IgD-negative memory B cell (primary cell): ENCODE measurements at regions not wholly inside any gene's neighbourhood (a gene's known extent, or its start where the extent isn't known, plus 50 kb on each side); places are given as distances from the start of the nearest gene placed in this dataset.
"Not testable (repeated sequence)": the region's sequence is repeated elsewhere in the genome, so short reads cannot be mapped to it uniquely, and the experiment has no call there.

Source experiments
- H3K27ac Mint-ChIP-seq, 3 donors: one replicate each; pipeline ENCODE4 v1.8.0; 2020 to 2022; ENCODE audit warnings: mild to moderate bottlenecking in 3 of 3, mixed read lengths in 3 of 3, moderate library complexity in 1 of 3
- H3K27me3 Mint-ChIP-seq: one replicate; pipeline ENCODE4 v1.8.0; 2021; ENCODE audit warnings: mixed read lengths
- H3K36me3 Mint-ChIP-seq: one replicate; pipeline ENCODE4 v1.8.0; 2020; ENCODE audit warnings: mild to moderate bottlenecking, mixed read lengths
- H3K4me1 Mint-ChIP-seq, 3 donors: one replicate each; pipeline ENCODE4 v1.8.0; 2020 to 2022; ENCODE audit warnings: mixed read lengths in 3 of 3, mild to moderate bottlenecking in 1 of 3
- H3K4me3 Mint-ChIP-seq, 4 donors: one replicate each; pipeline ENCODE4 v1.8.0; 2020 to 2022; ENCODE audit warnings: mild to moderate bottlenecking in 4 of 4, mixed read lengths in 4 of 4, moderate library complexity in 3 of 4
- H3K9me3 Mint-ChIP-seq, 3 donors: one replicate each; pipeline ENCODE4 v1.8.0; 2020 to 2021; ENCODE audit warnings: mixed read lengths in 3 of 3, mild to moderate bottlenecking in 1 of 3

DNA sequence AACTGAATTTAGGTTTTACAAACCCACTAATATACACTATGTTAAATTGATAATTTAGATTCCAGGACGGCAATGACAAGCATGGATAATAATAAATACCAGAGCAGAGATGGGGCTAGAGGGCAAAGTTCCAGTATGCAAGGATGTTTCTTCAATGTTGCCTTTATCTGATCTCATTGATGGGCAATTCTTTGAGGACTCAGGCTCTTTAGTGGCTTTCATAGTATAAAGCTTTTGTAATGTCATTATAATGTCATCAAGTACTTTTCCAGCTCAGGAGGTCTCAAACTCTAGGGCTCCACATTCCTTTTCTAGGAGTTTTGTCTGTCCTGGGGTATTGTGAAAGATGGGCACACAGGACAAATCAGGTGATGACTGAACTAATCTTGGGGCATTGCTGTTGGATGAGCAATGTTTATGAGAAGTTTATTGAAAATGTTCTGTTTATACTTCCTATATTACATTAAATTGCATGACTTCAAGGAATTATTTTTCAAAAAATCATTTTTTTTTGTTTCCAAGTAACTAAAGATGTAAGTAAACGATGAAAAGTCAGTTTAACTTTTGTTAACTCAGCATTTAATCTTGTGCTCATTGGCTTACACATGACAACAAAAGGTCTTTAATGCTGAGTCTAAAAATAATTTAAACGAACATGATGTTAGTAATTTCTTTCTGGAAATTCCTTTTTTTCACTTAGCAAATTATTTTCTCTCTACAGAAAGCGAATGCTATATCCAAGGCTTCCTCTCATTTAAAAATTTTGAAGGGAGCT, 116.4 kb downstream of the OXSM start:
- no peak overlapping the region for H3K27ac Mint-ChIP-seq
- no peak overlapping the region for H3K4me3 Mint-ChIP-seq
- peaks cover 3% of the 10 kb centered on the region for H3K27me3 Mint-ChIP-seq
- H3K9me3 Mint-ChIP-seq, result no peaks in the 10 kb centered on the region
- no peaks in the 10 kb centered on the region for H3K36me3 Mint-ChIP-seq
- no peaks in the 10 kb centered on the region for H3K4me1 Mint-ChIP-seq

DNA sequence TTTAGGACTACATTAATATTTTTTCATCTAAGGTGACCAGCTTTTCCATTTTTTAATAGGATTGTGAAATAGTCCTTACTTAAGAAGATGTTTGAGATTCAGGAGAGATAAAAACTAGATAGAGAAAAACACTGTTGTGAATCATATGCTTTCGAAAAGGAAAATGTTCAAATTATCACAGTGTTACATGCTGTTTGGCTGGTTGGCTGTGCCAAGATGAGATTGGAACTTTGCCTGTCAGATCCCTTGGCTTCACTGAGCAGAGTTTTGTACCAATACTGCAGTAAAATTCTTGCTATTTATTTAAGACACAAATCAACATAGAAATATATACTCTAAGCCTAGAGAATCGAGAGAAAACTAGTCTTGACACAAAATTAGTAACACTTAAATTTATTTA, 117.2 kb downstream of the OXSM start:
- Mint-ChIP-seq H3K27ac (no peak overlapping the region), H3K27me3 (peaks cover 3% of the 10 kb centered on the region), H3K9me3 (no peaks in the 10 kb centered on the region), H3K4me3 (no peak overlapping the region), H3K36me3 (no peaks in the 10 kb centered on the region), H3K4me1 (no peaks in the 10 kb centered on the region)

DNA sequence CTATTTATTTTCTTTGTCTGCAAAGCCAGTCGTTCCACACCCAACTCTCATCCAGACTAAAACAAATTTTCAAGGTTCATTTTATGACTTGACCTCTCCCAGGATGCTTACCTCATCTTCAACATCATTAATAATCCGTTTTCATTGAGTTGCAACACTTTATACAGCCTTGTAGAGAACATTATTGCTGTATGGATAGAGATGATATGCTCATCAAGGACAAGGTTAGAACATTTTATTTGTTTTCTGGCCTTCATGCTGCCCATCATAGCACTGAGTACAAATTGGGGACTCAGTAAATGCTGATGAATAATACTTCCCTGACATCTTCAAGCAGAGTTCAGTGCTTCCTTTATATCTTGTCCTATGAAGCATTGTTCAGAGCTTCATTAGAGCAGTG, 120.2 kb downstream of the OXSM start:
- H3K27ac Mint-ChIP-seq, result no peak overlapping the region
- H3K4me3 Mint-ChIP-seq, result no peak overlapping the region
- no peaks in the 10 kb centered on the region for H3K9me3 Mint-ChIP-seq
- H3K4me1 Mint-ChIP-seq, result no peaks in the 10 kb centered on the region
- peaks cover 3% of the 10 kb centered on the region for H3K27me3 Mint-ChIP-seq
- H3K36me3 Mint-ChIP-seq, result no peaks in the 10 kb centered on the region

DNA sequence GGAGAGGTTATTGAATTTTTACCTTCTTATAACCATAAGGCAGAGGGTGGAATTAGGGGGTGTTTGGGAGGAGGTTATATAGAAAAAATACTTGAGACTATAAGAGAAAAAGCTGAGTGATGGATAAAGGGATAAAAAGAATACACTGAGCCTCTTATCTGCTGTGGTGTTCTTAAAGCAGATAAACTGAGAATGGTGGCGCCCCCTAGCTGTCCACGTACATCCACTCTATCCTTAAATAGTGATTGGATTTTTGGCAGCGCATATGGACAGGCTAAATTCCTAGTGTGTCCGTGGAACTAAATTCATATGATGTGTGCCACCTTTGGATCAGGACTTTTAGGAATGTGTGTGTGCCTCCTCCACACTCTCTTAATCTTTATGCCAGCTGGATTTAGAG, 121.1 kb downstream of the OXSM start:
- Mint-ChIP-seq H3K27ac (no peak overlapping the region), H3K9me3 (no peaks in the 10 kb centered on the region), H3K4me1 (no peaks in the 10 kb centered on the region), H3K27me3 (no peaks in the 10 kb centered on the region), H3K36me3 (no peaks in the 10 kb centered on the region), H3K4me3 (no peak overlapping the region)

DNA sequence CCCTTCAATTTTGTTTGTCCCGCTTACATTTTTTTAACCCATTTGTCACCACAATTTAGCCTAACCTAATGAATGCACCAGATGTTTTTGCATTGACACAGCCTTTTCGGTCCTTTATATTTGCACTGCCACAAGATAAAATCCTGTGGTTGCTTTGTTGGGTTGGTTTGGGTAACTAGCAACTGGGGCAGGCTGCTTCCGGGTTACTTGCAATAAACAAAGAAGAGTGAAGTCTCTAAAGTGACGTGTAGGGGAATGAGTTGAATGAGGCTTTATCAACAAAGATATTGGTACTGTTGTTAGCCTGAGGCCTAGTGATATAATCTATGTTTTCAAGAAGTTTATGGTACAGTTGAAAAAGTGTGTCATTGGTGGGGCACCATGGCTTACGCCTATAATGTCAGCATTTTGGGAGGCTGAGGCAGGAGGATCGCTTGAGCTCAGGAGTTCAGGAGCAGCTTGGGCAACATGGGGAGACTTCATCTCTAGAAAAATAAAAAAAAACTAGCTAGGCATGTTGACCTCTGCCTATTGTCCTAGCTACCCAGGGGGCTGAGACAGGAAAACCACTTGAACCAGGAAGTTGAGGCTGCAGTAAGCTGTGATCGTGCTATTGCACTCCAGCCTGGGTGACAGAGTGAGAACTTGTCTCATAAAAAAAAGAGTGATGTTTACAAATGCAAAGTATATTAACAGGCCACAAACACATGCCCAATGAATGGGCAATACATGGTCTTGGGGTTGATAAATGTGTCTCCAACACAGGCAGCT, 121.8 kb downstream of the OXSM start:
- Mint-ChIP-seq H3K4me3 (no peak overlapping the region), H3K9me3 (no peaks in the 10 kb centered on the region), H3K27ac (no peak overlapping the region), H3K36me3 (no peaks in the 10 kb centered on the region), H3K27me3 (no peaks in the 10 kb centered on the region), H3K4me1 (no peaks in the 10 kb centered on the region)

DNA sequence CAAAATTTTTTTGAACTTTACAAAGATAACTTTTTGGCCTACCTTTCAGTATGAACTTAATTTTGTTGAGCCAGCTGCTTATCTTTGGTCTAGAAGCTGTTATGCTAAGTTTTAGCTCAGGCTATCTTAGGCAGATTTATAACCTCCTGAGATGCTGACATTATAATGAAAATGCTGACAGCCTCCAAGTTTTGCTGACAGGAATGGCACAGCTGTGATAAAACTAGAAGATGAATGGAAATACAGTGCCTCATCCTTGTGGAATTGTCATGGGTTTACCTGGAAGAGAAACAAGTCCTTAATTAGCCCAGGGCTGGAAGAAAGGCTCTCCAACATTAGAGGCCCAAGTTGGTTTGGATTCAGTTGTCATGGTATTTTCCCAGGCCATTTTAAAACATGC, 123.3 kb downstream of the OXSM start:
- no peak overlapping the region for H3K4me3 Mint-ChIP-seq
- H3K27ac Mint-ChIP-seq, result no peak overlapping the region
- H3K4me1 Mint-ChIP-seq, result no peaks in the 10 kb centered on the region

DNA sequence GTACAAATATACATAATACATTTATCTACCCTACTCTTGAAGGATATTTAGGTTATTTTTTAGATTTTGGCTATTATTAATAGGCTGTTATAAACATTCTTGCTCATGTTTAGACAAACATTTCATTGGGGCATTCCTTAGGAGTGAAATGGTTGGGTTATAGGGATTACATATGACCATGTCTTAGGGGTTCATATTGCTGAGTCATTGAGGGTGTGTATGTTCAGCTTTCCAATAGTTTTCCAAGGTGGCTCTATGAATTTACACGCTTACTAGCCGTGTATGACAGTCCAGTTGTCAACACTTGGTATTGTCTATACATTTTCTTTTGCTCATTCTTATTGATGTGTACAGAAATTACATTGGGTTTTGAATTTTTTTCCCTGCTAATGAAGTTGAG, 125.8 kb downstream of the OXSM start:
- Mint-ChIP-seq H3K27ac (no peak overlapping the region), H3K36me3 (no peaks in the 10 kb centered on the region), H3K4me1 (no peaks in the 10 kb centered on the region), H3K9me3 (peaks cover 0 to 4% (median 0%) of the 10 kb centered on the region in 3 donors), H3K4me3 (no peak overlapping the region), H3K27me3 (no peaks in the 10 kb centered on the region)

More for the DNA sequence above, 123.3 kb downstream of the OXSM start:
- H3K36me3 Mint-ChIP-seq, result no peaks in the 10 kb centered on the region
- H3K9me3 Mint-ChIP-seq, result peaks cover 0 to 2% (median 0%) of the 10 kb centered on the region in 3 donors
- no peaks in the 10 kb centered on the region for H3K27me3 Mint-ChIP-seq

DNA sequence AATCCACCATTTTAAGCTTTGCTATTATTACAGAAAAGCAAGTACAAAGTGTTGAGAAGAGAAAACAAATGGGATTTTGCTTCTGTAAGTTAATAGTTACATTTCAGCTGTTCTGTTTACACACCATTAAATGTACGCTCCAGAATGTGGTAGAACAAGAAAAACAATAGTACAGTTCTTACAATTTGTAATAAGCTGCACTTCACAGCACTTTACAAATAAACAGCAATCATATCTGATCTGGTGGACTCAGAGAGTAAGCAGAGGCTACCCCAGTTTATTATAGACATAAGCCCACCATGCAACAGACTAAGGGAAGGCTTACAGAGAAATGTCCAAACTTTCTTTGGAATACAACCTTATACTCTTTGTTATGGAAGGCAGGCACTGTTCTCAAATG, 126.4 kb downstream of the OXSM start:
- H3K9me3 Mint-ChIP-seq, result peaks cover 0 to 5% (median 0%) of the 10 kb centered on the region in 3 donors
- no peaks in the 10 kb centered on the region for H3K4me1 Mint-ChIP-seq
- no peaks in the 10 kb centered on the region for H3K36me3 Mint-ChIP-seq
- no peak overlapping the region for H3K4me3 Mint-ChIP-seq
- H3K27me3 Mint-ChIP-seq, result no peaks in the 10 kb centered on the region
- H3K27ac Mint-ChIP-seq, result no peak overlapping the region

DNA sequence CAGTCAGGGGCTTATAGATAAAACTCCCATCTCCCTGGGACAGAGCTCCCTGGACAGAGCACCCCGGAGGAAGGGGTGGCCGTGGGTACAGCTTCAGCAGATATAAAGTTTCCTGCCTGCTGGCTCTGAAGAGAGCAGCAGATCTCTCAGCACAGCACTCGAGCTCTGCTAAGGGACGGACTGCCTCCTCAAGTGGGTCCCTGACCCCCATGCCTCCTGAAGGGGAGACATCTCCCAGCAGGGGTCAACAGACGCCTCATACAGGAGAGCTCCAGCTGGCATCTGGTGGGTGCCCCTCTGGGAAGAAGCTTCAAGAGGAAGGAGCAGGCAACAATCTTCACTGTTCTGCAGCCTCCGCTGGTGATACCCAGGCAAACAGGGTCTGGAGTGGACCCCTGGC, 142.1 kb downstream of the OXSM start:
- H3K36me3 Mint-ChIP-seq, H3K4me3 Mint-ChIP-seq, H3K27ac Mint-ChIP-seq, H3K27me3 Mint-ChIP-seq, H3K4me1 Mint-ChIP-seq: not testable (repeated sequence)
- peaks cover 10 to 20% (median 14%) of the 10 kb centered on the region in 3 donors for H3K9me3 Mint-ChIP-seq

DNA sequence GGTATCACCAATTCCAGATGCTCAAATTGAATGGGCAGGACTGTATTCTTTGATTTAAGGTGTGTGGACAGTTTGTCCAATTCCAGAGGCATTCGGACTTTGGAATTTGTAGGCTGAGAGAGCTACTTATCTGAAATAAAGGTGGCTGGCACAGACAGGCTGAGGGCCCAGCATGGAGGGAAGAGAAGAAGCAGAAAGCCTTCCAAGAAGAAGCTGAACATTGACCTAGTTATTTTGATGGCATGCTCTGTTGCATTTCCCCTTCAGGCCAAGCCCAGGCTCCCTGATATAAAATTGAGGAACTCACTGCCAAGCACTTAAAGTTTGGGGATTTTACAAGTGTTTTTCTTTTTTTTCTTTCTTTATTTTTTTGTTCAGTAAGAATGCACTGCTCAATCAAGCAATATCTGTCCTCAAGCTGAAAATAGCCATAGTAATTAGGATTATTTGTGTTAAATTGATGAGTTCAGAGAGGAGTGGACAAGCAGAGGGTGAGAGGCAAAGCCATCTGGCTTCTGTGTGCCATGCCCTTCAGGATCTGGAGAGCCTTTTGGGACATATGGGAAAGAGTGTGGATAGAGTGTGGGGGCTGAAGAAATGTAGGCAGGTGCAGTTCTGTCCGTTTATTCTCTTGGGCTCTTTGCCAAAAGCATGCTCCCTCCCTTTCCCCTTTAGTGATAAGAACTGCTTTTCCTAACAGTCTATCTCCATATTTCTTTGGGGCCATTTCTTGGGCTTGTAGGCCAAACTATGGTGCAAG, 148.9 kb downstream of the OXSM start:
- Mint-ChIP-seq H3K4me1 (peaks cover 0 to 2% (median 0%) of the 10 kb centered on the region in 3 donors), H3K27me3 (no peaks in the 10 kb centered on the region), H3K4me3 (no peak overlapping the region), H3K9me3 (peaks cover 6 to 8% (median 6%) of the 10 kb centered on the region in 3 donors), H3K27ac (no peak overlapping the region), H3K36me3 (peaks cover 4% of the 10 kb centered on the region)

DNA sequence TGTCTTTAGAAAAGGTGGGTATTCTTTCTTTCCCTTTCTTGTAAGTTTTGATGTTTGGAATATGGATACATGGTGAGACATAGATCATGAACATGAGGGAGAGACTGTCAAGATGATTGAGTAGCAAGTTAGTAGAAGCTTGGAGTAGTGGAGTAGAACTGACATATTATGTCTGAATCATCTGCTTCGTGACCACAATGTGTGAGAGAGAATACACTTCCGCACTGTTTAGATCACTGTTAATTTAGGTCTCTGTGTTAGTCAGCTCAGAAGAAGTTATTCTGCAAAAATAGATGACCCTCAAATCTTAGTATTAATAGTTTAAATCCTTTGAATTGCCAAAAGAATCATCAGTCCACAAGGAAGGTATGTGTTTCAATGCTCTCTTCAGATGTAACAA, 151.0 kb downstream of the OXSM start:
- Mint-ChIP-seq H3K4me3 (no peak overlapping the region), H3K27me3 (no peaks in the 10 kb centered on the region), H3K9me3 (peaks cover 0 to 4% (median 0%) of the 10 kb centered on the region in 3 donors), H3K36me3 (peaks cover 4% of the 10 kb centered on the region), H3K27ac (no peak overlapping the region), H3K4me1 (peaks cover 0 to 2% (median 2%) of the 10 kb centered on the region in 3 donors)

DNA sequence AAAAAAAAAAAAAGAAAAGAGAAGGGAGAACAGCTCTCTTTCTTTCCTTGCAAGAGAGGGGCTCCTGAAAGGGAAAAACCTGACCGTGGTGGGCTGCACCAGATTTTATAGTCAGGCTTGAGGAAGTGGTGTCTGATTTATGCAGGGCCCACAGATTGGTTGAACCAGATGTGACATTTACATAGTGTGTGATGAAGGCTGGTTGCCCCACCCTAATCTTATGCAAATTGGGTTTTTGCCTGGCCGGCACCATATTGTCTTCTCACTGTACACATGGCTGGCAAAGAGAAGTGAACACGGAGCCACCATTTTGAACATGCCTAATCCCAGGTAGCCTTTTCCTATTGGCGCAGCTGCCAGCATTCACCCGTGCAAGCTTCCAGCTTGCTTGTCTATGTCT, 154.4 kb downstream of the OXSM start:
- Mint-ChIP-seq H3K9me3 (peaks cover 0 to 2% (median 0%) of the 10 kb centered on the region in 3 donors), H3K4me3 (no peak overlapping the region), H3K27ac (no peak overlapping the region), H3K4me1 (peaks cover 0 to 2% (median 2%) of the 10 kb centered on the region in 3 donors), H3K36me3 (peaks cover 4% of the 10 kb centered on the region), H3K27me3 (no peaks in the 10 kb centered on the region)

DNA sequence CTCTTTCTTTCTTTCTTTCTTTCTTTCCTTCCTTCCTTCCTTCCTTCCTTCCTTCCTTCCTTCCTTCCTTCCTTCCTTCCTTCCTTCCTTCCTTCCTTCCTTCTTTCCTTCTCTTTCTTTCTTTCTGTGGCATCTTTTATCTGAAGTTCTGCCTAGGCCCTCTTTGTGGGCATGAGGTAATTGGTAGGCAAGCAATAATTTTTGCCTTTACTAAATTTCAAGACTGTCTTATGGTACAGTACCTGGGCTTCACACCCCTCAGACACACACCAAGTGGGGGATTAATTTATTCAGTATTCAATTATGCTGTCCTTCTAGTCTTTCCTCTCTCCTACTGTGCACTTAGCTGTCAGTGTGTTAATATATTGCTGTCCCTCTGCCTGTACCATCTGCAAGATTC, 155.5 kb downstream of the OXSM start:
- Mint-ChIP-seq H3K36me3 (peaks cover 4% of the 10 kb centered on the region), H3K9me3 (peaks cover 0 to 2% (median 0%) of the 10 kb centered on the region in 3 donors), H3K4me1 (peaks cover 0 to 2% (median 2%) of the 10 kb centered on the region in 3 donors), H3K27me3 (no peaks in the 10 kb centered on the region), H3K4me3 (no peak overlapping the region), H3K27ac (no peak overlapping the region)

DNA sequence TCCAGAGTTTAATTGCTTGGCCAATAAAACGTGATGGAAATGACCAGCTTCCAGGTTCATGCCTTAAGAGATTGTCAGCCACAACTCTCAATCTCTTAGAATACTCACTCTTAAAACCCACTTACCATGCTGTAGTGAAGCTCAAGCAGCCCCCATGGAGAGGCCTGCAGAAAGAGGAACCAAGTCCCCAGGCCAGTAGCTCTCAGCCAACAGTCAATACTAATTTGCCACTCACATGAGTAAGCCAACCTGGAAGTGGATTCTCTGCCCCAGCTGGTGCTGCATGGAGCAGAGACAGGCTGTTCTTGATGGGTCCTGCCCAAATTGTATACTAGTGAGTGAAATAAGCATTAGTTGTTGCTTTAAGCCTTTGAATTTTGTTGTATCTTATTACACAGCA, 155.9 kb downstream of the OXSM start:
- no peak overlapping the region for H3K4me3 Mint-ChIP-seq
- H3K27me3 Mint-ChIP-seq, result no peaks in the 10 kb centered on the region
- peaks cover 4% of the 10 kb centered on the region for H3K36me3 Mint-ChIP-seq
- H3K4me1 Mint-ChIP-seq, result peaks cover 0 to 2% (median 2%) of the 10 kb centered on the region in 3 donors
- H3K27ac Mint-ChIP-seq, result no peak overlapping the region
- peaks cover 0 to 2% (median 0%) of the 10 kb centered on the region in 3 donors for H3K9me3 Mint-ChIP-seq

DNA sequence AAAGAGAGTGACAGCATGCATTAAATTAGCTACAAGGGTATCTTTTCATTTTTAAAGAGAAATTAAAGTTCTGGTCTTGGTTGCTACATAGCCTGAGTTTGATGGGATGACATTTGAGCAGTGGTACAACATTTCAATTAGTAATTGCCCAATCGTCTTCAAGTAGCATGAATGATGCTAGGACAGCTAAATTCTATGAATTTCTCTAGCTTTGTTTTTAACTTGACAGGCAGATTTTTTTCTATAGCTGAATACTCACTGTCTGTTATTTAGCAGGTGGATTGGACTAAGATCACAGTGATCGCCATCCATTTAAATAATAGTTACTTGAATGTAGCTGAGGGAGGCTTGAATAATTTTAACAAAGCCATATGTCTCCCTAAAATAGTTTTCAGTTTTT, 162.2 kb downstream of the OXSM start:
- Mint-ChIP-seq H3K4me3 (no peak overlapping the region), H3K27me3 (no peaks in the 10 kb centered on the region), H3K27ac (no peak overlapping the region), H3K36me3 (no peaks in the 10 kb centered on the region), H3K4me1 (no peaks in the 10 kb centered on the region), H3K9me3 (peaks cover 0 to 2% (median 0%) of the 10 kb centered on the region in 3 donors)
